Frontal cortex (tissue), 1 donor: ENCODE measurements at regions not wholly inside any gene's neighbourhood (a gene's known extent, or its start where the extent isn't known, plus 50 kb on each side); places are given as distances from the start of the nearest gene placed in this dataset. TPM values are rescaled to one million over a fixed set of nuclear protein-coding genes. Genes with fewer than 3 reads are reported as not detected.

Experiments
- small RNA-seq: library from RNA; depleted of rRNA; stranded (forward); fragments of <200 nt; gene quantifications from one replicate; pipeline ENCODE3, GENCODE V24; 2014

Small RNA genes lying in the stretch of these regions (small RNA-seq; reads per million reads assigned to genes)
- gene RNU6ATAC33P: not detected
